GM23338 (cell line): ENCODE measurements at regions not wholly inside any gene's neighbourhood (a gene's known extent, or its start where the extent isn't known, plus 50 kb on each side); places are given as distances from the start of the nearest gene placed in this dataset.
"Not testable (repeated sequence)": the region's sequence is repeated elsewhere in the genome, so short reads cannot be mapped to it uniquely, and the experiment has no call there.

Experiments
- CREB1 ChIP-seq: fragments of 250-450 bp; sonication (Bioruptor Pico); IDR thresholded peaks from 2 replicates; pipeline ENCODE4 v1.5.0; 2020; ENCODE audit warnings: low read depth, mild to moderate bottlenecking, moderate library complexity
- ETS1 ChIP-seq: IDR thresholded peaks from 2 replicates; pipeline ENCODE4 v1.6.1; 2016; ENCODE audit warnings: antibody characterized with exemption
- EZH2 ChIP-seq: fragments of 200-600 bp; sonication (generic); IDR thresholded peaks from one replicate; pipeline ENCODE4 v1.8.0; 2017; ENCODE audit warnings: antibody characterized with exemption, mild to moderate bottlenecking, low read depth; ENCODE audit not compliant: unreplicated experiment
- EZH2phosphoT487 ChIP-seq: fragments of 200-600 bp; sonication (generic); IDR thresholded peaks from one replicate; pipeline ENCODE4 v1.8.1; 2018; ENCODE audit warnings: antibody characterized with exemption; ENCODE audit not compliant: unreplicated experiment
- JUNB ChIP-seq: IDR thresholded peaks from one replicate; pipeline ENCODE4 v1.6.1; 2016; ENCODE audit warnings: antibody characterized with exemption; ENCODE audit not compliant: unreplicated experiment
- NANOG ChIP-seq: IDR thresholded peaks from 2 replicates; pipeline ENCODE4 v1.6.1; 2016; ENCODE audit warnings: antibody characterized with exemption, borderline replicate concordance
- POLR2AphosphoS5 ChIP-seq: IDR thresholded peaks from 2 replicates; pipeline ENCODE4 v1.6.1; 2016; ENCODE audit warnings: antibody characterized with exemption, low read depth
- REST ChIP-seq: IDR thresholded peaks from one replicate; pipeline ENCODE4 v1.6.1; 2018; ENCODE audit warnings: antibody characterized with exemption; ENCODE audit not compliant: unreplicated experiment
- STAT1 ChIP-seq: IDR thresholded peaks from one replicate; pipeline ENCODE4 v1.6.1; 2016; ENCODE audit warnings: antibody characterized with exemption; ENCODE audit not compliant: unreplicated experiment
- ZNF114 ChIP-seq: fragments of 250-450 bp; sonication (Bioruptor Pico); IDR thresholded peaks from 2 replicates; pipeline ENCODE4 v1.5.0; 2020; ENCODE audit warnings: mild to moderate bottlenecking, moderate library complexity
- ZNF331 ChIP-seq: fragments of 250-450 bp; sonication (Bioruptor Pico); IDR thresholded peaks from 2 replicates; pipeline ENCODE4 v1.5.0; 2020; ENCODE audit warnings: low read depth, mild to moderate bottlenecking, moderate library complexity
- TF ChIP-seq, protein P1 (sequence below), 2 experiments: fragments of 200-600 bp in 1 of 2; sonication (generic) in 1 of 2; conservative IDR thresholded peaks; 2 replicates each; pipeline versions ENCODE4 v1.5.1 to v1.6.1; 2016 to 2017; ENCODE audit warnings: antibody characterized with exemption in 2 of 2, low read depth in 2 of 2, mild to moderate bottlenecking in 2 of 2, moderate library complexity in 1 of 2
- TF ChIP-seq, protein P2 (sequence below): fragments of 250-450 bp; sonication (Bioruptor Pico); IDR thresholded peaks from 2 replicates; pipeline ENCODE4 v1.5.0; 2020; ENCODE audit warnings: mild to moderate bottlenecking, moderate library complexity

- TF ChIP-seq, protein P1, sequence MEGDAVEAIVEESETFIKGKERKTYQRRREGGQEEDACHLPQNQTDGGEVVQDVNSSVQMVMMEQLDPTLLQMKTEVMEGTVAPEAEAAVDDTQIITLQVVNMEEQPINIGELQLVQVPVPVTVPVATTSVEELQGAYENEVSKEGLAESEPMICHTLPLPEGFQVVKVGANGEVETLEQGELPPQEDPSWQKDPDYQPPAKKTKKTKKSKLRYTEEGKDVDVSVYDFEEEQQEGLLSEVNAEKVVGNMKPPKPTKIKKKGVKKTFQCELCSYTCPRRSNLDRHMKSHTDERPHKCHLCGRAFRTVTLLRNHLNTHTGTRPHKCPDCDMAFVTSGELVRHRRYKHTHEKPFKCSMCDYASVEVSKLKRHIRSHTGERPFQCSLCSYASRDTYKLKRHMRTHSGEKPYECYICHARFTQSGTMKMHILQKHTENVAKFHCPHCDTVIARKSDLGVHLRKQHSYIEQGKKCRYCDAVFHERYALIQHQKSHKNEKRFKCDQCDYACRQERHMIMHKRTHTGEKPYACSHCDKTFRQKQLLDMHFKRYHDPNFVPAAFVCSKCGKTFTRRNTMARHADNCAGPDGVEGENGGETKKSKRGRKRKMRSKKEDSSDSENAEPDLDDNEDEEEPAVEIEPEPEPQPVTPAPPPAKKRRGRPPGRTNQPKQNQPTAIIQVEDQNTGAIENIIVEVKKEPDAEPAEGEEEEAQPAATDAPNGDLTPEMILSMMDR (conservative IDR thresholded peaks at IDR 0.05; ENCODE audit: low read depth in 2 of 2), result not testable (repeated sequence)
- TF ChIP-seq, protein P2, sequence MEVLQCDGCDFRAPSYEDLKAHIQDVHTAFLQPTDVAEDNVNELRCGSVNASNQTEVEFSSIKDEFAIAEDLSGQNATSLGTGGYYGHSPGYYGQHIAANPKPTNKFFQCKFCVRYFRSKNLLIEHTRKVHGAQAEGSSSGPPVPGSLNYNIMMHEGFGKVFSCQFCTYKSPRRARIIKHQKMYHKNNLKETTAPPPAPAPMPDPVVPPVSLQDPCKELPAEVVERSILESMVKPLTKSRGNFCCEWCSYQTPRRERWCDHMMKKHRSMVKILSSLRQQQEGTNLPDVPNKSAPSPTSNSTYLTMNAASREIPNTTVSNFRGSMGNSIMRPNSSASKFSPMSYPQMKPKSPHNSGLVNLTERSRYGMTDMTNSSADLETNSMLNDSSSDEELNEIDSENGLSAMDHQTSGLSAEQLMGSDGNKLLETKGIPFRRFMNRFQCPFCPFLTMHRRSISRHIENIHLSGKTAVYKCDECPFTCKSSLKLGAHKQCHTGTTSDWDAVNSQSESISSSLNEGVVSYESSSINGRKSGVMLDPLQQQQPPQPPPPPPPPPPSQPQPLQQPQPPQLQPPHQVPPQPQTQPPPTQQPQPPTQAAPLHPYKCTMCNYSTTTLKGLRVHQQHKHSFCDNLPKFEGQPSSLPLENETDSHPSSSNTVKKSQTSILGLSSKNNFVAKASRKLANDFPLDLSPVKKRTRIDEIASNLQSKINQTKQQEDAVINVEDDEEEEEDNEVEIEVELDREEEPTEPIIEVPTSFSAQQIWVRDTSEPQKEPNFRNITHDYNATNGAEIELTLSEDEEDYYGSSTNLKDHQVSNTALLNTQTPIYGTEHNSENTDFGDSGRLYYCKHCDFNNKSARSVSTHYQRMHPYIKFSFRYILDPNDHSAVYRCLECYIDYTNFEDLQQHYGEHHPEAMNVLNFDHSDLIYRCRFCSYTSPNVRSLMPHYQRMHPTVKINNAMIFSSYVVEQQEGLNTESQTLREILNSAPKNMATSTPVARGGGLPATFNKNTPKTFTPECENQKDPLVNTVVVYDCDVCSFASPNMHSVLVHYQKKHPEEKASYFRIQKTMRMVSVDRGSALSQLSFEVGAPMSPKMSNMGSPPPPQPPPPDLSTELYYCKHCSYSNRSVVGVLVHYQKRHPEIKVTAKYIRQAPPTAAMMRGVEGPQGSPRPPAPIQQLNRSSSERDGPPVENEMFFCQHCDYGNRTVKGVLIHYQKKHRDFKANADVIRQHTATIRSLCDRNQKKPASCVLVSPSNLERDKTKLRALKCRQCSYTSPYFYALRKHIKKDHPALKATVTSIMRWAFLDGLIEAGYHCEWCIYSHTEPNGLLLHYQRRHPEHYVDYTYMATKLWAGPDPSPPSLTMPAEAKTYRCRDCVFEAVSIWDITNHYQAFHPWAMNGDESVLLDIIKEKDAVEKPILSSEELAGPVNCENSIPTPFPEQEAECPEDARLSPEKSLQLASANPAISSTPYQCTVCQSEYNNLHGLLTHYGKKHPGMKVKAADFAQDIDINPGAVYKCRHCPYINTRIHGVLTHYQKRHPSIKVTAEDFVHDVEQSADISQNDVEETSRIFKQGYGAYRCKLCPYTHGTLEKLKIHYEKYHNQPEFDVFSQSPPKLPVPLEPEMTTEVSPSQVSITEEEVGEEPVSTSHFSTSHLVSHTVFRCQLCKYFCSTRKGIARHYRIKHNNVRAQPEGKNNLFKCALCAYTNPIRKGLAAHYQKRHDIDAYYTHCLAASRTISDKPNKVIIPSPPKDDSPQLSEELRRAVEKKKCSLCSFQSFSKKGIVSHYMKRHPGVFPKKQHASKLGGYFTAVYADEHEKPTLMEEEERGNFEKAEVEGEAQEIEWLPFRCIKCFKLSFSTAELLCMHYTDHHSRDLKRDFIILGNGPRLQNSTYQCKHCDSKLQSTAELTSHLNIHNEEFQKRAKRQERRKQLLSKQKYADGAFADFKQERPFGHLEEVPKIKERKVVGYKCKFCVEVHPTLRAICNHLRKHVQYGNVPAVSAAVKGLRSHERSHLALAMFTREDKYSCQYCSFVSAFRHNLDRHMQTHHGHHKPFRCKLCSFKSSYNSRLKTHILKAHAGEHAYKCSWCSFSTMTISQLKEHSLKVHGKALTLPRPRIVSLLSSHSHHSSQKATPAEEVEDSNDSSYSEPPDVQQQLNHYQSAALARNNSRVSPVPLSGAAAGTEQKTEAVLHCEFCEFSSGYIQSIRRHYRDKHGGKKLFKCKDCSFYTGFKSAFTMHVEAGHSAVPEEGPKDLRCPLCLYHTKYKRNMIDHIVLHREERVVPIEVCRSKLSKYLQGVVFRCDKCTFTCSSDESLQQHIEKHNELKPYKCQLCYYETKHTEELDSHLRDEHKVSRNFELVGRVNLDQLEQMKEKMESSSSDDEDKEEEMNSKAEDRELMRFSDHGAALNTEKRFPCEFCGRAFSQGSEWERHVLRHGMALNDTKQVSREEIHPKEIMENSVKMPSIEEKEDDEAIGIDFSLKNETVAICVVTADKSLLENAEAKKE (CRISPR knock-in tag), result not testable (repeated sequence)
- TF ChIP-seq EZH2; POLR2AphosphoS5; REST; ZNF114 (CRISPR knock-in tag); NANOG; EZH2phosphoT487; CREB1; JUNB; ETS1; STAT1; ZNF331 (CRISPR knock-in tag): not testable (repeated sequence)
Measured at GRCh38 chr4:9512941-9513340, 68.7 kb downstream of the DEFB131A start.
